ENCODE measurements at regions not wholly inside any gene's neighbourhood (a gene's known extent, or its start where the extent isn't known, plus 50 kb on each side); places are given as distances from the start of the nearest gene placed in this dataset.

- Histone ChIP-seq H3K9me3 (ENCODE audit: control insufficient read depth, insufficient read depth, low read length) (no peaks in the 10 kb centered on the region), H3K27me3 (ENCODE audit: control insufficient read depth, insufficient read depth, low read length) (no peaks in the 10 kb centered on the region), H3K4me1 (ENCODE audit: control insufficient read depth, insufficient read depth, low read length) (no peaks in the 10 kb centered on the region), H3K36me3 (ENCODE audit: control insufficient read depth, insufficient read depth, low read length) (no peaks in the 10 kb centered on the region), H3K27ac (ENCODE audit: low read depth, low read length) (no peak overlapping the region), H3K4me3 (ENCODE audit: low read depth, low read length) (no peak overlapping the region)
- DNase-seq (ENCODE audit: low read depth in 4 of 6, low spot score in 6 of 6) = no peak
- WGBS (ENCODE audit: insufficient coverage) = 85% methylated on average over 3 of the region's 8 CpGs
Measured at GRCh38 chr7:67878808-67879207, 882.2 kb downstream of the TYW1 start.

- H3K27ac ChIP-seq (ENCODE audit: low read depth, low read length) = no peak overlapping the region
- H3K4me1 ChIP-seq (ENCODE audit: control insufficient read depth, insufficient read depth, low read length) = no peaks in the 10 kb centered on the region
- WGBS (ENCODE audit: insufficient coverage) = 90% methylated on average over 1 of the region's 1 CpG
- H3K9me3 ChIP-seq (ENCODE audit: control insufficient read depth, insufficient read depth, low read length) = no peaks in the 10 kb centered on the region
- H3K27me3 ChIP-seq (ENCODE audit: control insufficient read depth, insufficient read depth, low read length) = no peaks in the 10 kb centered on the region
- DNase-seq (ENCODE audit: low read depth in 4 of 6, low spot score in 6 of 6) = peak in 1 of 6 donors; percentile 53
- no peak overlapping the region for H3K4me3 ChIP-seq (ENCODE audit: low read depth, low read length)
- H3K36me3 ChIP-seq (ENCODE audit: control insufficient read depth, insufficient read depth, low read length) = no peaks in the 10 kb centered on the region
Measured at GRCh38 chr7:67882843-67883242, 886.2 kb downstream of the TYW1 start.

GRCh38 chr7:67890316-67890715 is 893.7 kb downstream of the TYW1 start:
- no peak for DNase-seq (ENCODE audit: low read depth in 4 of 6, low spot score in 6 of 6)
- Histone ChIP-seq H3K9me3 (ENCODE audit: control insufficient read depth, insufficient read depth, low read length) (peaks cover 6% of the 10 kb centered on the region), H3K4me1 (ENCODE audit: control insufficient read depth, insufficient read depth, low read length) (no peaks in the 10 kb centered on the region), H3K27ac (ENCODE audit: low read depth, low read length) (no peak overlapping the region), H3K27me3 (ENCODE audit: control insufficient read depth, insufficient read depth, low read length) (no peaks in the 10 kb centered on the region), H3K4me3 (ENCODE audit: low read depth, low read length) (no peak overlapping the region), H3K36me3 (ENCODE audit: control insufficient read depth, insufficient read depth, low read length) (no peaks in the 10 kb centered on the region)
- 93% methylated on average over 12 of the region's 12 CpGs for WGBS (ENCODE audit: insufficient coverage)

DNA sequence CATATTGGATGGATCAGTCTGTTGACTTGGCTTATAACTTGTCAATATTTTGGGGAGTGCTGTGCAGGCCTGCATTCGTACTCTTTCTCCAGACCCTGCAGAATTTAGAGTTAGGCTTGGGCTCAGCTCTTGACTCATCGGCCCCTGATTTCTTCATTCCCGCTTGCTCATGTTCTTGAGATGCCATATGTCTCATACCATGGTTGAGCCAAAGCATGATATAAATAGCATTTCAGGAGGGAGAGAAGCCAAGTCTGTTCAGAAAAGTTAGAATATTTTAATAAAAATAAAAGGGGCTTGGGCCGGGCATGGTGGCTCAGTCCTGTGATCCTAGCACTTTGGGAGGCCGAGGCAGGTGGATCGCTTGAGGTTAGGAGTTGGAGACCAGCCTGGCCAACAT is 898.1 kb downstream of the TYW1 start:
- H3K27me3 ChIP-seq (ENCODE audit: control insufficient read depth, insufficient read depth, low read length) = no peaks in the 10 kb centered on the region
- H3K36me3 ChIP-seq (ENCODE audit: control insufficient read depth, insufficient read depth, low read length) = no peaks in the 10 kb centered on the region
- H3K9me3 ChIP-seq (ENCODE audit: control insufficient read depth, insufficient read depth, low read length) = no peaks in the 10 kb centered on the region
- DNase-seq (ENCODE audit: low read depth in 4 of 6, low spot score in 6 of 6) = peak in 1 of 6 donors; percentile 72
- no peaks in the 10 kb centered on the region for H3K4me1 ChIP-seq (ENCODE audit: control insufficient read depth, insufficient read depth, low read length)
- no peak overlapping the region for H3K27ac ChIP-seq (ENCODE audit: low read depth, low read length)
- H3K4me3 ChIP-seq (ENCODE audit: low read depth, low read length) = no peak overlapping the region
- WGBS (ENCODE audit: insufficient coverage) = 60% methylated on average over 3 of the region's 6 CpGs

DNA sequence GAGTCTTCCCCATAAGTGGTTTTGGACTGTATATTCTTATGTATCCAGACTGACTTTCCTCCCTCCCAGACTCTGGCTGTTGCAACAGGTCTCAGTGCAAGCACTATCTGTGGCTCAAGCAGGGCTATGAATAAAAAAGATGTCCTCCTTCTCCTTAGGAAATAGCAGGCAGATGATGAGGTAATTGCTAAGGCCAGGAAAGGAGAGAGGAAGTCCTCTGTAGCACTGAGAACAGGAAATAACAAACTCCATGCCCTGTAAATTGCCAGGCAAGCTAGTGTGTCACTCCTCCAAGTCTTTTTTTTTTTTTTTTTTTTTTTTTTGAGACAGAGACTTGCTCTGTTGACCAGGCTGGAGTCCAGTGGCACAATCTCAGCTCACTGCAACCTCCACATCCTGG is 900.1 kb downstream of the TYW1 start:
- no peaks in the 10 kb centered on the region for H3K36me3 ChIP-seq (ENCODE audit: control insufficient read depth, insufficient read depth, low read length)
- H3K4me3 ChIP-seq (ENCODE audit: low read depth, low read length) = no peak overlapping the region
- DNase-seq (ENCODE audit: low read depth in 4 of 6, low spot score in 6 of 6) = no peak
- no peaks in the 10 kb centered on the region for H3K4me1 ChIP-seq (ENCODE audit: control insufficient read depth, insufficient read depth, low read length)
- H3K9me3 ChIP-seq (ENCODE audit: control insufficient read depth, insufficient read depth, low read length) = no peaks in the 10 kb centered on the region
- H3K27me3 ChIP-seq (ENCODE audit: control insufficient read depth, insufficient read depth, low read length) = no peaks in the 10 kb centered on the region
- no peak overlapping the region for H3K27ac ChIP-seq (ENCODE audit: low read depth, low read length)

- WGBS (ENCODE audit: insufficient coverage) = 100% methylated on average over 2 of the region's 2 CpGs
- no peaks in the 10 kb centered on the region for H3K36me3 ChIP-seq (ENCODE audit: control insufficient read depth, insufficient read depth, low read length)
- no peaks in the 10 kb centered on the region for H3K4me1 ChIP-seq (ENCODE audit: control insufficient read depth, insufficient read depth, low read length)
- no peak for DNase-seq (ENCODE audit: low read depth in 4 of 6, low spot score in 6 of 6)
- H3K27me3 ChIP-seq (ENCODE audit: control insufficient read depth, insufficient read depth, low read length) = no peaks in the 10 kb centered on the region
- no peaks in the 10 kb centered on the region for H3K9me3 ChIP-seq (ENCODE audit: control insufficient read depth, insufficient read depth, low read length)
- H3K4me3 ChIP-seq (ENCODE audit: low read depth, low read length) = no peak overlapping the region
- H3K27ac ChIP-seq (ENCODE audit: low read depth, low read length) = no peak overlapping the region
Measured at GRCh38 chr7:67900456-67900855, 903.8 kb downstream of the TYW1 start.

GRCh38 chr7:67901808-67902480 is 905.3 kb downstream of the TYW1 start:
- H3K9me3 ChIP-seq (ENCODE audit: control insufficient read depth, insufficient read depth, low read length) = no peaks in the 10 kb centered on the region
- DNase-seq (ENCODE audit: low read depth in 4 of 6, low spot score in 6 of 6) = peak in 2 of 6 donors; percentile 28 to 70
- no peaks in the 10 kb centered on the region for H3K27me3 ChIP-seq (ENCODE audit: control insufficient read depth, insufficient read depth, low read length)
- no peaks in the 10 kb centered on the region for H3K4me1 ChIP-seq (ENCODE audit: control insufficient read depth, insufficient read depth, low read length)
- H3K36me3 ChIP-seq (ENCODE audit: control insufficient read depth, insufficient read depth, low read length) = no peaks in the 10 kb centered on the region
- H3K4me3 ChIP-seq (ENCODE audit: low read depth, low read length) = no peak overlapping the region
- WGBS (ENCODE audit: insufficient coverage) = 52% methylated on average over 11 of the region's 17 CpGs
- H3K27ac ChIP-seq (ENCODE audit: low read depth, low read length) = no peak overlapping the region

GRCh38 chr7:67907792-67908191 is 911.2 kb downstream of the TYW1 start:
- DNase-seq (ENCODE audit: low read depth in 4 of 6, low spot score in 6 of 6) = no peak
- Histone ChIP-seq H3K36me3 (ENCODE audit: control insufficient read depth, insufficient read depth, low read length) (no peaks in the 10 kb centered on the region), H3K4me3 (ENCODE audit: low read depth, low read length) (no peak overlapping the region), H3K27ac (ENCODE audit: low read depth, low read length) (no peak overlapping the region), H3K9me3 (ENCODE audit: control insufficient read depth, insufficient read depth, low read length) (no peaks in the 10 kb centered on the region), H3K27me3 (ENCODE audit: control insufficient read depth, insufficient read depth, low read length) (no peaks in the 10 kb centered on the region), H3K4me1 (ENCODE audit: control insufficient read depth, insufficient read depth, low read length) (no peaks in the 10 kb centered on the region)
- 67% methylated on average over 4 of the region's 5 CpGs for WGBS (ENCODE audit: insufficient coverage)

DNA sequence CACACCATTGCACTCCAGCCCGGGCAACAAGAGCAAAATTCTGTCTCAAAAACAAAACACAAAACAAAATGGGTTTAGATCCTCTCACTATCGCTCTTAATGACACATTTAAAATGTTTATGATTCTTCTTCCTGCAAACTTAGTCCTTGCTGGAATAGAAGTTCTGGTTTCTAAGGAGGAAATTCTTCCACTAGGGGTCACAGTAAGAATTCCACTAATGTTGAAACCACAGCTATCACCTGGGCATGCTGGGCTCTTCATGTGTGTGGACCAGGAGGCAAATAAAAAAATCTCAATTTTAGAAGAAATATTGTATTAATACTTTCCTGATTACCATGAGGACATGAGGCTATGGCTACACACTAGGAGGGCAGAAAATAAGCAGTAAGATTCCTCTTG is 915.8 kb downstream of the TYW1 start:
- no peak overlapping the region for H3K4me3 ChIP-seq (ENCODE audit: low read depth, low read length)
- peak in 1 of 6 donors; percentile 70 for DNase-seq (ENCODE audit: low read depth in 4 of 6, low spot score in 6 of 6)
- H3K4me1 ChIP-seq (ENCODE audit: control insufficient read depth, insufficient read depth, low read length) = peaks cover 2% of the 10 kb centered on the region
- H3K9me3 ChIP-seq (ENCODE audit: control insufficient read depth, insufficient read depth, low read length) = no peaks in the 10 kb centered on the region
- no CpG with 5 or more reads among the region's 2 CpGs for WGBS (ENCODE audit: insufficient coverage)
- H3K36me3 ChIP-seq (ENCODE audit: control insufficient read depth, insufficient read depth, low read length) = no peaks in the 10 kb centered on the region
- H3K27ac ChIP-seq (ENCODE audit: low read depth, low read length) = no peak overlapping the region
- H3K27me3 ChIP-seq (ENCODE audit: control insufficient read depth, insufficient read depth, low read length) = no peaks in the 10 kb centered on the region

DNA sequence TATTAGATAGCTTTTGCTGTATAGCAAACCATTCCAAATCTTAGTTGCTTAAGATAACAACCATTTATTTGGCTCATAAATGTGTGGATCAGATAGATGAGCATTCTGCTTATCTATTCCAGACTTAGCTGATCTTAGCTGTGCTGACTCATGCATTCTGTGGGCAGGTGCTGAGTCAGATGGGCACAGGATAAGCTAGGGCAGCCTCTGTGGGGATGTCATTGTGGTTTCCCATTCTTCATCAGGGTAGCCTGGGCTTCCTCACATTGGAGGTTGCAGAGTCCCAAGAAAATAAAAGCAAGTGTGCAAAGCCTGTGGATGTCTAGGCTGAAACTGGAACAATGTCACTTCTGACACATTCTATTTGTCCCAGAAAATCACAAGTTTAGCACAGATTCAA is 917.0 kb downstream of the TYW1 start:
- Histone ChIP-seq H3K4me1 (ENCODE audit: control insufficient read depth, insufficient read depth, low read length) (peaks cover 3% of the 10 kb centered on the region), H3K9me3 (ENCODE audit: control insufficient read depth, insufficient read depth, low read length) (no peaks in the 10 kb centered on the region), H3K36me3 (ENCODE audit: control insufficient read depth, insufficient read depth, low read length) (no peaks in the 10 kb centered on the region), H3K4me3 (ENCODE audit: low read depth, low read length) (no peak overlapping the region), H3K27ac (ENCODE audit: low read depth, low read length) (no peak overlapping the region), H3K27me3 (ENCODE audit: control insufficient read depth, insufficient read depth, low read length) (no peaks in the 10 kb centered on the region)
- no peak for DNase-seq (ENCODE audit: low read depth in 4 of 6, low spot score in 6 of 6)

All from spinal cord (tissue), 9 donors.